H1 (cell line): ENCODE measurements at regions not wholly inside any gene's neighbourhood (a gene's known extent, or its start where the extent isn't known, plus 50 kb on each side); places are given as distances from the start of the nearest gene placed in this dataset.

Experiments used
- CTCF ChIA-PET: fragments of 300-600 bp; sonication (Branson Sonifier 250); formaldehyde crosslinking; loops from one replicate; lab custom pipeline; 2021; ENCODE audit not compliant: partially characterized antibody; lab: Charles Lee
- POLR2A ChIA-PET: fragments of 300-600 bp; sonication (Branson Sonifier 250); formaldehyde crosslinking; loops from one replicate; lab custom pipeline; 2021; ENCODE audit warnings: inconsistent platforms; ENCODE audit not compliant: partially characterized antibody; lab: Charles Lee
- DNase-seq, 2 experiments: peaks; one replicate each; pipeline versions ENCODE4 v3.0.0 to v3.0.0-alpha.2; 2010 to 2022; ENCODE audit warnings: low spot score in 2 of 2, low read depth in 1 of 2, mixed read lengths in 1 of 2
- FAIRE-seq: peaks from 2 replicates; lab custom pipeline; 2011; peaks lifted over from hg19 to GRCh38; lab: Jason Lieb, UNC
- H2AFZ ChIP-seq: 2 replicates; pipeline ENCODE4 v1.8.1; 2012; ENCODE audit warnings: low read length, inconsistent platforms
- H2AK5ac ChIP-seq: 2 replicates; pipeline ENCODE4 v1.6.1; 2013; ENCODE audit warnings: low read depth, low read length
- H2BK120ac ChIP-seq: replicated peaks from 2 replicates; pipeline ENCODE3; 2013; ENCODE audit warnings: low read depth, low read length, inconsistent platforms
- H2BK12ac ChIP-seq: 2 replicates; pipeline ENCODE4 v1.6.1; 2013; ENCODE audit warnings: low read depth, low read length
- H2BK15ac ChIP-seq: 2 replicates; pipeline ENCODE4 v1.6.1; 2013; ENCODE audit warnings: low read length
- H2BK20ac ChIP-seq: 2 replicates; pipeline ENCODE4 v1.6.1; 2013; ENCODE audit warnings: low read length
- H2BK5ac ChIP-seq: 2 replicates; pipeline ENCODE4 v1.6.1; 2013; ENCODE audit warnings: low read depth, low read length
- H3K14ac ChIP-seq: 2 replicates; pipeline ENCODE4 v1.6.1; 2013; ENCODE audit warnings: inconsistent platforms; ENCODE audit not compliant: insufficient read length
- H3K18ac ChIP-seq: 2 replicates; pipeline ENCODE4 v1.6.1; 2013; ENCODE audit warnings: low read length; ENCODE audit errors: extremely low read depth
- H3K23ac ChIP-seq: 2 replicates; pipeline ENCODE4 v1.6.1; 2013; ENCODE audit warnings: inconsistent platforms; ENCODE audit not compliant: insufficient read length
- H3K23me2 ChIP-seq: 2 replicates; pipeline ENCODE4 v1.6.1; 2013; ENCODE audit warnings: low read depth, low read length
- H3K27ac ChIP-seq: 2 replicates; pipeline ENCODE4 v1.6.1; 2011; ENCODE audit warnings: low read depth, low read length, inconsistent platforms
- H3K27me3 ChIP-seq, 4 experiments: replicated peaks in 1 of 4; 1 replicate in 1 of 4; 2 replicates in 3 of 4; pipeline versions ENCODE4 v1.6.1 to v1.8.1; 2011 to 2013; ENCODE audit warnings: low read length in 3 of 4, mild to moderate bottlenecking in 3 of 4, inconsistent platforms in 2 of 4, mixed read lengths in 2 of 4, moderate library complexity in 1 of 4; ENCODE audit not compliant: control insufficient read depth in 3 of 4, insufficient read depth in 3 of 4; ENCODE audit errors: extremely low read depth in 1 of 4
- H3K36me3 ChIP-seq, 4 experiments: 2 replicates each; pipeline versions ENCODE4 v1.6.1 to v1.8.1; 2011 to 2013; ENCODE audit warnings: mild to moderate bottlenecking in 4 of 4, low read length in 3 of 4, moderate library complexity in 2 of 4, control low read depth in 1 of 4, inconsistent platforms in 1 of 4; ENCODE audit not compliant: insufficient read depth in 4 of 4, control insufficient read depth in 2 of 4
- H3K4ac ChIP-seq: replicated peaks from 2 replicates; pipeline ENCODE3; 2013; ENCODE audit warnings: low read length, low read depth, mixed read lengths, inconsistent platforms; ENCODE audit not compliant: insufficient read length
- H3K4me1 ChIP-seq, 4 experiments: replicated peaks in 1 of 4; 1 replicate in 1 of 4; 2 replicates in 3 of 4; pipeline versions ENCODE4 v1.6.1 to v1.8.1; 2011 to 2013; ENCODE audit warnings: low read length in 3 of 4, inconsistent platforms in 2 of 4, mixed read lengths in 1 of 4; ENCODE audit not compliant: insufficient read depth in 4 of 4, control insufficient read depth in 3 of 4
- H3K4me2 ChIP-seq, 2 experiments: 2 replicates each; pipeline versions ENCODE4 v1.6.1 to v1.8.1; 2011 to 2013; ENCODE audit warnings: low read depth in 2 of 2, low read length in 2 of 2, control low read depth in 1 of 2, inconsistent platforms in 1 of 2, mild to moderate bottlenecking in 1 of 2; ENCODE audit not compliant: insufficient read depth in 1 of 2
- H3K4me3 ChIP-seq, 4 experiments: fragments of 200-600, 300-600 bp in 1 of 4; sonication (generic), shearing (Covaris generic), sonication (Bioruptor Twin) in 1 of 4; 2 replicates each; pipeline versions ENCODE4 v1.5.1 to v1.8.1; 2011 to 2016; ENCODE audit warnings: low read length in 4 of 4, low read depth in 3 of 4, control low read depth in 2 of 4, inconsistent platforms in 2 of 4, mild to moderate bottlenecking in 2 of 4, mixed read lengths in 1 of 4, moderate library complexity in 1 of 4; ENCODE audit not compliant: insufficient read depth in 2 of 4; ENCODE audit errors: extremely low read depth in 1 of 4
- H3K56ac ChIP-seq: replicated peaks from 2 replicates; pipeline ENCODE3; 2013; ENCODE audit warnings: low read depth, mild to moderate bottlenecking, mixed read lengths, low read length, inconsistent platforms; ENCODE audit not compliant: insufficient read length
- H3K79me1 ChIP-seq: 2 replicates; pipeline ENCODE4 v1.6.1; 2013; ENCODE audit warnings: low read depth, low read length, control low read depth
- H3K79me2 ChIP-seq, 2 experiments: 2 replicates each; pipeline versions ENCODE4 v1.6.1 to v1.8.1; 2012 to 2013; ENCODE audit warnings: low read length in 2 of 2, mild to moderate bottlenecking in 2 of 2, inconsistent platforms in 1 of 2; ENCODE audit not compliant: insufficient read depth in 2 of 2, control insufficient read depth in 1 of 2
- H3K9ac ChIP-seq, 4 experiments: replicated peaks in 1 of 4; 1 replicate in 1 of 4; 2 replicates in 3 of 4; pipeline versions ENCODE4 v1.6.1 to v1.8.1; 2011 to 2013; ENCODE audit warnings: low read depth in 3 of 4, low read length in 3 of 4, control low read depth in 2 of 4, mild to moderate bottlenecking in 2 of 4, moderate library complexity in 2 of 4, inconsistent platforms in 1 of 4; ENCODE audit errors: extremely low read depth in 1 of 4
- H3K9me3 ChIP-seq, 2 experiments: 2 replicates each; pipeline versions ENCODE4 v1.6.1 to v1.8.1; 2012 to 2013; ENCODE audit warnings: mild to moderate bottlenecking in 2 of 2, moderate library complexity in 2 of 2, control low read depth in 1 of 2, inconsistent platforms in 1 of 2, low read depth in 1 of 2, low read length in 1 of 2, mixed read lengths in 1 of 2; ENCODE audit not compliant: insufficient read depth in 2 of 2
- H4K20me1 ChIP-seq, 2 experiments: replicated peaks in 1 of 2; 2 replicates each; pipeline versions ENCODE3 to v1.8.1; 2011 to 2013; ENCODE audit warnings: inconsistent platforms in 2 of 2, low read length in 2 of 2, mild to moderate bottlenecking in 1 of 2; ENCODE audit not compliant: insufficient read depth in 2 of 2, control insufficient read depth in 1 of 2
- H4K5ac ChIP-seq: 2 replicates; pipeline ENCODE4 v1.6.1; 2013; ENCODE audit warnings: low read length, low read depth, mixed read lengths, inconsistent platforms; ENCODE audit not compliant: insufficient read length
- H4K8ac ChIP-seq: 2 replicates; pipeline ENCODE4 v1.8.0; 2013; ENCODE audit warnings: mild to moderate bottlenecking, moderate library complexity, low read length, inconsistent platforms; ENCODE audit not compliant: insufficient read depth; ENCODE audit errors: extremely low read depth
- H4K91ac ChIP-seq: replicated peaks from 2 replicates; pipeline ENCODE3; 2013; ENCODE audit warnings: low read length, mixed read lengths, inconsistent platforms; ENCODE audit not compliant: insufficient read length
- BCL11A ChIP-seq, 2 experiments: IDR thresholded peaks; one replicate each; pipeline ENCODE4 v1.6.1; 2011; ENCODE audit warnings: low read depth in 2 of 2, low read length in 2 of 2, mild to moderate bottlenecking in 2 of 2
- CBX5 ChIP-seq: fragments of 300-800, 300-1000 bp; sonication (generic); IDR thresholded peaks from 2 replicates; pipeline ENCODE4 v1.7.1; 2016; ENCODE audit warnings: antibody characterized with exemption, low read length, low read depth
- CBX8 ChIP-seq: fragments of 300-800, 300-1000 bp; sonication (generic); IDR thresholded peaks from 2 replicates; pipeline ENCODE4 v1.7.1; 2016; ENCODE audit warnings: low read depth, low read length, borderline replicate concordance
- CREB1 ChIP-seq: IDR thresholded peaks from 2 replicates; pipeline ENCODE4 v1.6.1; 2012; ENCODE audit warnings: inconsistent platforms
- CTBP2 ChIP-seq: IDR thresholded peaks from 2 replicates; pipeline ENCODE4 v1.7.0; 2011; ENCODE audit warnings: borderline replicate concordance, mild to moderate bottlenecking, moderate library complexity, mixed read lengths, low read length; ENCODE audit not compliant: insufficient read depth, insufficient read length
- KDM1A ChIP-seq: fragments of 200-600, 300-600 bp; sonication (generic); IDR thresholded peaks from 2 replicates; pipeline ENCODE4 v1.7.1; 2016; ENCODE audit warnings: mild to moderate bottlenecking, low read length, borderline replicate concordance
- KDM4A ChIP-seq: IDR thresholded peaks from one replicate; pipeline ENCODE4 v1.7.1; 2012; ENCODE audit warnings: low read depth, mild to moderate bottlenecking, moderate library complexity, low read length, inconsistent platforms; ENCODE audit not compliant: severe bottlenecking
- KDM5A ChIP-seq: fragments of 200-600 bp; IDR thresholded peaks from 2 replicates; pipeline ENCODE4 v1.7.1; 2012; ENCODE audit warnings: mild to moderate bottlenecking, low read length, inconsistent platforms, mixed read lengths
- PHF8 ChIP-seq: fragments of 200-600 bp; sonication (generic); conservative IDR thresholded peaks from 2 replicates; pipeline ENCODE4 v1.7.1; 2012; ENCODE audit warnings: low read depth, mild to moderate bottlenecking, inconsistent platforms, low read length, moderate library complexity
- RAD21 ChIP-seq, 2 experiments: IDR thresholded peaks in 1 of 2; conservative IDR thresholded peaks in 1 of 2; 2 replicates each; pipeline ENCODE4 v1.6.1; 2011; ENCODE audit warnings: low read depth in 2 of 2, low read length in 2 of 2, improper control_type of control experiment in 1 of 2, inconsistent platforms in 1 of 2, mild to moderate bottlenecking in 1 of 2, moderate library complexity in 1 of 2
- RXRA ChIP-seq: IDR thresholded peaks from 2 replicates; pipeline ENCODE4 v1.6.1; 2011; ENCODE audit warnings: low read depth, mild to moderate bottlenecking, low read length, moderate library complexity; ENCODE audit not compliant: insufficient read depth
- SIRT6 ChIP-seq: IDR thresholded peaks from one replicate; pipeline ENCODE4 v1.7.1; 2012; ENCODE audit warnings: low read length, inconsistent platforms
- TAF7 ChIP-seq: optimal IDR thresholded peaks from 2 replicates; pipeline ENCODE3; 2011; ENCODE audit warnings: low read depth, mild to moderate bottlenecking, inconsistent platforms, low read length, moderate library complexity, borderline replicate concordance
- TBP ChIP-seq: IDR thresholded peaks from 2 replicates; pipeline ENCODE4 v1.6.1; 2011; ENCODE audit warnings: low read depth, low read length, improper control_type of control experiment
- ZNF274 ChIP-seq: IDR thresholded peaks from 2 replicates; pipeline ENCODE4 v1.7.0; 2012; ENCODE audit warnings: low read length, borderline replicate concordance; ENCODE audit errors: extremely low read depth
- WGBS, 2 experiments: shearing (Covaris generic) in 1 of 2; methylation state at CpG; one replicate each; pipeline versions ENCODE4 v1.1.6 to v1.1.7; 2013 to 2015; ENCODE audit warnings: low lambda C conversion rate in 2 of 2, mixed read lengths in 2 of 2, inconsistent platforms in 1 of 2, low coverage in 1 of 2, missing lambda C conversion rate in 1 of 2; ENCODE audit not compliant: insufficient replicate concordance in 2 of 2, insufficient coverage in 1 of 2, insufficient read length in 1 of 2; ENCODE audit errors: extremely low coverage in 1 of 2, missing lambda C conversion rate in 1 of 2; 5-methylcytosine and 5-hydroxymethylcytosine counted together

DNA sequence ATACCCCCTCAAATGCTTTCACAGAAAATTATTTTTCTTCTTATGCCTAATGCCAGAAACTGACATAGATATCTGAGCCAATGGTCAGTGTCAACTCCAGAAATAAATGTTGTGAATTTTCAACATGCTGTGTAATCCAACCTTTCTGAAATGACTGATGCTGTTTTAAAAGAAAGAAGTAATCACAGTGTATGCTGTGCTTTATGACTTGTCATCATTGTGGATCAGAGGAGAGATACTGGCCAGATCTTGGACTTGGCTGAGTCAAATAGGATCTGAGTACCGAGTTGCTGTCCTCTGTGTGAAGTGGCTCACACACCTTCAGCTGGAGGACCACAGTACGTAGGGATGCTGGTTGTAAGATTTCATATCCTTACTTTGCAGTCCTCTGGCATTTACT, 89.9 kb upstream of the ARHGAP20 start:
- Histone ChIP-seq H3K4me2 (no peak overlapping the region), H3K4ac (no peak overlapping the region), H3K23me2 (no peaks in the 10 kb centered on the region), H4K20me1 (no peaks in the 10 kb centered on the region), H3K4me1 (peaks cover 0 to 3% (median 1%) of the 10 kb centered on the region in 4 experiments; a peak in 1 of 7 replicates), H3K23ac (no peak overlapping the region), H3K56ac (no peak overlapping the region), H3K14ac (no peak overlapping the region), H3K4me3 (no peak overlapping the region), H3K27ac (no peak overlapping the region), H2BK20ac (no peak overlapping the region), H2AK5ac (no peak overlapping the region), H2BK15ac (no peak overlapping the region), H3K79me2 (no peaks in the 10 kb centered on the region), H4K5ac (no peak overlapping the region), H2AFZ (0 out of 2 replicates have a peak overlapping the region, but pooled peaks have one; percentile 5), H4K8ac (no peak overlapping the region), H4K91ac (no peak overlapping the region), H2BK120ac (no peak overlapping the region), H3K27me3 (no peaks in the 10 kb centered on the region), H3K79me1 (no peaks in the 10 kb centered on the region), H3K36me3 (no peaks in the 10 kb centered on the region), H2BK12ac (no peak overlapping the region), H3K18ac (no peak overlapping the region), H3K9ac (no peak overlapping the region), H3K9me3 (no peaks in the 10 kb centered on the region), H2BK5ac (no peak overlapping the region)
- FAIRE-seq (no peak), DNase-seq (no peak)
- TF ChIP-seq CBX8 (no peak), CREB1 (no peak), KDM5A (no peak), KDM1A (no peak), TBP (no peak), KDM4A (no peak), BCL11A (IDR thresholded peaks at IDR 0.05; ENCODE audit: low read depth in 2 of 2, low read length in 2 of 2) (no peak), PHF8 (no peak), ZNF274 (no peak), SIRT6 (no peak), CTBP2 (no peak), CBX5 (no peak), RXRA (no peak), RAD21 (IDR thresholded peaks at IDR 0.05 in 1 of 2, conservative IDR thresholded peaks at IDR 0.05 in 1 of 2; ENCODE audit: low read depth in 2 of 2, low read length in 2 of 2) (no peak), TAF7 (no peak)
- CTCF ChIA-PET: no interaction called here
- POLR2A ChIA-PET: no interaction called here
- 94% methylated on average over 2 of the region's 2 CpGs; no CpG with 5 or more reads in 1 of the 2 experiments for WGBS, 2 experiments
